CD8-positive, alpha-beta memory T cell (primary cell): ENCODE measurements at regions not wholly inside any gene's neighbourhood (a gene's known extent, or its start where the extent isn't known, plus 50 kb on each side); places are given as distances from the start of the nearest gene placed in this dataset.
"Not testable (repeated sequence)": the region's sequence is repeated elsewhere in the genome, so short reads cannot be mapped to it uniquely, and the experiment has no call there.

ENCODE experiments used
- CTCF ChIA-PET: fragments of 350-600 bp; sonication (Branson Sonifier 250); formaldehyde crosslinking; loops from one replicate; lab custom pipeline; 2021; ENCODE audit warnings: antibody characterized with exemption; lab: Charles Lee
- POLR2A ChIA-PET: fragments of 350-600 bp; sonication (Branson Sonifier 250); formaldehyde crosslinking; loops from one replicate; lab custom pipeline; 2021; ENCODE audit warnings: antibody characterized with exemption; lab: Charles Lee
- DNase-seq, 5 donors: peaks; one replicate each; pipeline versions ENCODE4 v3.0.0 to v3.0.0-alpha.2; 2020 to 2022; ENCODE audit warnings: mixed read lengths in 1 of 5
- H3K27ac ChIP-seq: one replicate; pipeline ENCODE4 v1.7.0; 2013; ENCODE audit warnings: low read depth, mild to moderate bottlenecking, low read length, moderate library complexity
- H3K27me3 ChIP-seq: 2 replicates; pipeline ENCODE4 v1.7.0; 2013; ENCODE audit warnings: low read length, mild to moderate bottlenecking; ENCODE audit not compliant: insufficient read depth, poor library complexity, severe bottlenecking
- H3K36me3 ChIP-seq: 2 replicates; pipeline ENCODE4 v1.7.0; 2013; ENCODE audit warnings: mild to moderate bottlenecking, low read length, moderate library complexity; ENCODE audit not compliant: insufficient read depth
- H3K4me1 ChIP-seq: 2 replicates; pipeline ENCODE4 v1.7.0; 2013; ENCODE audit warnings: mild to moderate bottlenecking, low read length, moderate library complexity; ENCODE audit not compliant: insufficient read depth
- H3K4me3 ChIP-seq: 2 replicates; pipeline ENCODE4 v1.7.0; 2013; ENCODE audit warnings: mild to moderate bottlenecking, low read length
- H3K9me3 ChIP-seq: 2 replicates; pipeline ENCODE4 v1.7.0; 2013; ENCODE audit warnings: mild to moderate bottlenecking, low read length
- H3K27ac Mint-ChIP-seq, 8 donors: one replicate each; pipeline ENCODE4 v1.8.0; 2020 to 2021; ENCODE audit warnings: mixed read lengths in 8 of 8, mild to moderate bottlenecking in 6 of 8, inconsistent platforms in 3 of 8, moderate library complexity in 3 of 8
- H3K27me3 Mint-ChIP-seq, 2 donors: one replicate each; pipeline ENCODE4 v1.8.0; 2020 to 2021; ENCODE audit warnings: mixed read lengths in 2 of 2, mild to moderate bottlenecking in 1 of 2, moderate library complexity in 1 of 2
- H3K36me3 Mint-ChIP-seq, 3 donors: one replicate each; pipeline ENCODE4 v1.8.0; 2020 to 2021; ENCODE audit warnings: mixed read lengths in 3 of 3, inconsistent platforms in 1 of 3, mild to moderate bottlenecking in 1 of 3
- H3K4me1 Mint-ChIP-seq, 3 donors: one replicate each; pipeline ENCODE4 v1.8.0; 2020 to 2021; ENCODE audit warnings: mixed read lengths in 3 of 3, inconsistent platforms in 1 of 3, mild to moderate bottlenecking in 1 of 3
- H3K4me3 Mint-ChIP-seq, 7 donors: one replicate each; pipeline ENCODE4 v1.8.0; 2020 to 2021; ENCODE audit warnings: mixed read lengths in 7 of 7, mild to moderate bottlenecking in 6 of 7, moderate library complexity in 4 of 7, inconsistent platforms in 2 of 7
- H3K9me3 Mint-ChIP-seq, 5 donors: one replicate each; pipeline ENCODE4 v1.8.0; 2020 to 2022; ENCODE audit warnings: mixed read lengths in 5 of 5, mild to moderate bottlenecking in 3 of 5, moderate library complexity in 2 of 5, inconsistent platforms in 1 of 5

GRCh38 chr11:27229511-27230191, 133.4 kb downstream of the CCDC34 start:
- ChIA-PET CTCF (no interaction called here), POLR2A (no interaction called here)
- H3K27ac ChIP-seq: no peak overlapping the region
- no peak for DNase-seq
- H3K27ac Mint-ChIP-seq: peak overlapping the region in 1 of 8 donors; percentile 14
- H3K4me3 ChIP-seq: no peak overlapping the region
- H3K4me3 Mint-ChIP-seq: no peak overlapping the region
- no peaks in the 10 kb centered on the region for H3K36me3 ChIP-seq
- H3K4me1 ChIP-seq: no peaks in the 10 kb centered on the region
- no peaks in the 10 kb centered on the region for H3K36me3 Mint-ChIP-seq
- H3K27me3 Mint-ChIP-seq: peaks cover 3 to 8% of the 10 kb centered on the region in 2 donors
- no peaks in the 10 kb centered on the region for H3K4me1 Mint-ChIP-seq
- no peaks in the 10 kb centered on the region for H3K9me3 ChIP-seq
- peaks cover 0 to 4% (median 0%) of the 10 kb centered on the region in 5 donors for H3K9me3 Mint-ChIP-seq
- no peaks in the 10 kb centered on the region for H3K27me3 ChIP-seq

- Histone ChIP-seq H3K4me3 (no peak overlapping the region), H3K36me3 (no peaks in the 10 kb centered on the region), H3K9me3 (no peaks in the 10 kb centered on the region), H3K27me3 (no peaks in the 10 kb centered on the region), H3K4me1 (no peaks in the 10 kb centered on the region), H3K27ac (no peak overlapping the region)
- no peak for DNase-seq
- Mint-ChIP-seq H3K4me3 (no peak overlapping the region), H3K27ac (no peak overlapping the region), H3K4me1 (no peaks in the 10 kb centered on the region), H3K36me3 (no peaks in the 10 kb centered on the region), H3K9me3 (peaks cover 0 to 4% (median 0%) of the 10 kb centered on the region in 5 donors), H3K27me3 (peaks cover 2 to 3% of the 10 kb centered on the region in 2 donors)
- POLR2A ChIA-PET: no interaction called here
- CTCF ChIA-PET: no interaction called here
Observed at GRCh38 chr11:27228906-27229290, 134.1 kb downstream of the CCDC34 start.

- no peak for DNase-seq
- Mint-ChIP-seq H3K4me1 (no peaks in the 10 kb centered on the region), H3K36me3 (no peaks in the 10 kb centered on the region), H3K9me3 (peaks cover 0 to 4% (median 0%) of the 10 kb centered on the region in 5 donors), H3K27me3 (peaks cover 1 to 3% of the 10 kb centered on the region in 2 donors), H3K4me3 (no peak overlapping the region), H3K27ac (no peak overlapping the region)
- Histone ChIP-seq H3K27ac (no peak overlapping the region), H3K36me3 (no peaks in the 10 kb centered on the region), H3K4me1 (no peaks in the 10 kb centered on the region), H3K27me3 (no peaks in the 10 kb centered on the region), H3K4me3 (no peak overlapping the region), H3K9me3 (no peaks in the 10 kb centered on the region)
- CTCF ChIA-PET: no interaction called here
- POLR2A ChIA-PET: no interaction called here
Observed at GRCh38 chr11:27228232-27228905, 134.6 kb downstream of the CCDC34 start.

GRCh38 chr11:27227736-27228135, 135.3 kb downstream of the CCDC34 start:
- Mint-ChIP-seq H3K9me3 (peaks cover 0 to 4% (median 0%) of the 10 kb centered on the region in 5 donors), H3K36me3 (no peaks in the 10 kb centered on the region), H3K4me1 (no peaks in the 10 kb centered on the region), H3K27me3 (peaks cover 1 to 3% of the 10 kb centered on the region in 2 donors), H3K27ac (no peak overlapping the region), H3K4me3 (no peak overlapping the region)
- Histone ChIP-seq H3K4me3 (no peak overlapping the region), H3K36me3 (no peaks in the 10 kb centered on the region), H3K9me3 (no peaks in the 10 kb centered on the region), H3K4me1 (no peaks in the 10 kb centered on the region), H3K27ac (no peak overlapping the region), H3K27me3 (no peaks in the 10 kb centered on the region)
- ChIA-PET CTCF (no interaction called here), POLR2A (no interaction called here)
- DNase-seq: no peak

GRCh38 chr11:27219487-27220039, 143.5 kb downstream of the CCDC34 start:
- not testable (repeated sequence) for H3K9me3 Mint-ChIP-seq
- peaks cover 0 to 21% of the 10 kb centered on the region in 2 donors for H3K27me3 Mint-ChIP-seq

GRCh38 chr11:27218421-27219038, 144.5 kb downstream of the CCDC34 start:
- H3K4me3 Mint-ChIP-seq: no peak overlapping the region
- Histone ChIP-seq H3K4me1 (no peaks in the 10 kb centered on the region), H3K9me3 (no peaks in the 10 kb centered on the region), H3K36me3 (no peaks in the 10 kb centered on the region), H3K27me3 (no peaks in the 10 kb centered on the region), H3K4me3 (no peak overlapping the region), H3K27ac (no peak overlapping the region)
- H3K9me3 Mint-ChIP-seq: no peaks in the 10 kb centered on the region
- no peaks in the 10 kb centered on the region for H3K36me3 Mint-ChIP-seq
- H3K27ac Mint-ChIP-seq: no peak overlapping the region
- no peak for DNase-seq
- H3K27me3 Mint-ChIP-seq: peaks cover 0 to 21% of the 10 kb centered on the region in 2 donors
- ChIA-PET CTCF (no interaction called here), POLR2A (no interaction called here)
- H3K4me1 Mint-ChIP-seq: no peaks in the 10 kb centered on the region

More at GRCh38 chr11:27219487-27220039, 143.5 kb downstream of the CCDC34 start:
- H3K9me3 ChIP-seq, H3K27me3 ChIP-seq, H3K36me3 Mint-ChIP-seq, POLR2A ChIA-PET, H3K27ac Mint-ChIP-seq, H3K27ac ChIP-seq, H3K36me3 ChIP-seq, H3K4me3 Mint-ChIP-seq, CTCF ChIA-PET, DNase-seq, H3K4me1 Mint-ChIP-seq, H3K4me1 ChIP-seq, H3K4me3 ChIP-seq: not testable (repeated sequence)

GRCh38 chr11:27217948-27218420, 145.0 kb downstream of the CCDC34 start:
- Histone ChIP-seq H3K27ac (no peak overlapping the region), H3K27me3 (no peaks in the 10 kb centered on the region), H3K4me1 (no peaks in the 10 kb centered on the region), H3K36me3 (no peaks in the 10 kb centered on the region), H3K4me3 (no peak overlapping the region), H3K9me3 (no peaks in the 10 kb centered on the region)
- POLR2A ChIA-PET: no interaction called here
- no peak for DNase-seq
- no peaks in the 10 kb centered on the region for H3K9me3 Mint-ChIP-seq
- peaks cover 0 to 24% of the 10 kb centered on the region in 2 donors for H3K27me3 Mint-ChIP-seq
- no peaks in the 10 kb centered on the region for H3K36me3 Mint-ChIP-seq
- no peaks in the 10 kb centered on the region for H3K4me1 Mint-ChIP-seq
- CTCF ChIA-PET: no interaction called here
- H3K27ac Mint-ChIP-seq: no peak overlapping the region
- H3K4me3 Mint-ChIP-seq: no peak overlapping the region

GRCh38 chr11:27217496-27217895, 145.5 kb downstream of the CCDC34 start:
- H3K4me1 ChIP-seq: no peaks in the 10 kb centered on the region
- POLR2A ChIA-PET: no interaction called here
- H3K27ac Mint-ChIP-seq: no peak overlapping the region
- no peaks in the 10 kb centered on the region for H3K9me3 Mint-ChIP-seq
- no peaks in the 10 kb centered on the region for H3K27me3 ChIP-seq
- no peaks in the 10 kb centered on the region for H3K36me3 Mint-ChIP-seq
- no peak overlapping the region for H3K4me3 ChIP-seq
- H3K27me3 Mint-ChIP-seq: peaks cover 0 to 29% of the 10 kb centered on the region in 2 donors
- DNase-seq: no peak
- no peaks in the 10 kb centered on the region for H3K4me1 Mint-ChIP-seq
- no peak overlapping the region for H3K4me3 Mint-ChIP-seq
- no peaks in the 10 kb centered on the region for H3K9me3 ChIP-seq
- no peak overlapping the region for H3K27ac ChIP-seq
- H3K36me3 ChIP-seq: no peaks in the 10 kb centered on the region
- CTCF ChIA-PET: no interaction called here
